Mesothelial cell of epicardium (in vitro differentiated cells): ENCODE measurements at regions not wholly inside any gene's neighbourhood (a gene's known extent, or its start where the extent isn't known, plus 50 kb on each side); places are given as distances from the start of the nearest gene placed in this dataset.

Experiments
- DNase-seq, 2 experiments: peaks; one replicate each; pipeline ENCODE4 v3.0.0; 2021; ENCODE audit warnings: low spot score in 2 of 2; ENCODE audit not compliant: unreplicated experiment in 2 of 2
- H3K27ac Mint-ChIP-seq: 2 replicates; pipeline ENCODE4 v1.8.0; 2021; ENCODE audit warnings: mixed read lengths
- H3K27me3 Mint-ChIP-seq: 2 replicates; pipeline ENCODE4 v1.8.0; 2021; ENCODE audit warnings: low read depth, mixed read lengths
- H3K36me3 Mint-ChIP-seq: 2 replicates; pipeline ENCODE4 v1.8.0; 2021; ENCODE audit warnings: mixed read lengths
- H3K4me1 Mint-ChIP-seq: 2 replicates; pipeline ENCODE4 v1.8.0; 2021; ENCODE audit warnings: mixed read lengths
- H3K4me3 Mint-ChIP-seq: 2 replicates; pipeline ENCODE4 v1.8.0; 2021; ENCODE audit warnings: mild to moderate bottlenecking, moderate library complexity, mixed read lengths
- H3K9me3 Mint-ChIP-seq: 2 replicates; pipeline ENCODE4 v1.8.0; 2021; ENCODE audit warnings: mixed read lengths
- CTCF ChIP-seq: fragments of 200-600 bp; sonication (generic); IDR thresholded peaks from one replicate; pipeline ENCODE4 v1.5.0; 2021; ENCODE audit warnings: antibody characterized with exemption; ENCODE audit not compliant: unreplicated experiment

- H3K9me3 Mint-ChIP-seq = no peaks in the 10 kb centered on the region
Measured at GRCh38 chr2:207320381-207321159, 154.8 kb upstream of the KLF7 start.

GRCh38 chr2:207321514-207321913 lies 155.8 kb upstream of the KLF7 start:
- no peak overlapping the region for H3K27ac Mint-ChIP-seq
- no peak for DNase-seq
- H3K4me3 Mint-ChIP-seq = no peak overlapping the region
- H3K9me3 Mint-ChIP-seq = no peaks in the 10 kb centered on the region
- H3K27me3 Mint-ChIP-seq = no peaks in the 10 kb centered on the region
- H3K4me1 Mint-ChIP-seq = no peaks in the 10 kb centered on the region
- TF ChIP-seq CTCF = no peak
- no peaks in the 10 kb centered on the region for H3K36me3 Mint-ChIP-seq

More at GRCh38 chr2:207320381-207321159, 154.8 kb upstream of the KLF7 start:
- no peak overlapping the region for H3K4me3 Mint-ChIP-seq
- H3K36me3 Mint-ChIP-seq = no peaks in the 10 kb centered on the region
- H3K27ac Mint-ChIP-seq = no peak overlapping the region
- H3K27me3 Mint-ChIP-seq = no peaks in the 10 kb centered on the region
- no peak for DNase-seq
- H3K4me1 Mint-ChIP-seq = no peaks in the 10 kb centered on the region
- TF ChIP-seq CTCF = no peak

GRCh38 chr2:207324001-207324400 lies 158.3 kb upstream of the KLF7 start:
- Mint-ChIP-seq H3K36me3 (no peaks in the 10 kb centered on the region), H3K4me3 (no peak overlapping the region), H3K4me1 (no peaks in the 10 kb centered on the region), H3K9me3 (no peaks in the 10 kb centered on the region), H3K27me3 (no peaks in the 10 kb centered on the region), H3K27ac (no peak overlapping the region)
- DNase-seq = no peak
- TF ChIP-seq CTCF = no peak

GRCh38 chr2:207327513-207327912 lies 161.8 kb upstream of the KLF7 start:
- peaks cover 10% of the 10 kb centered on the region for H3K4me1 Mint-ChIP-seq
- no peak for TF ChIP-seq CTCF
- DNase-seq = no peak
- H3K9me3 Mint-ChIP-seq = no peaks in the 10 kb centered on the region
- no peak overlapping the region for H3K4me3 Mint-ChIP-seq
- no peak overlapping the region for H3K27ac Mint-ChIP-seq
- no peaks in the 10 kb centered on the region for H3K36me3 Mint-ChIP-seq
- H3K27me3 Mint-ChIP-seq = no peaks in the 10 kb centered on the region

GRCh38 chr2:207328944-207329386 lies 163.2 kb upstream of the KLF7 start:
- no peaks in the 10 kb centered on the region for H3K27me3 Mint-ChIP-seq
- DNase-seq = no peak
- H3K9me3 Mint-ChIP-seq = no peaks in the 10 kb centered on the region
- TF ChIP-seq CTCF = no peak
- no peak overlapping the region for H3K4me3 Mint-ChIP-seq
- peaks cover 10% of the 10 kb centered on the region for H3K4me1 Mint-ChIP-seq
- no peak overlapping the region for H3K27ac Mint-ChIP-seq
- no peaks in the 10 kb centered on the region for H3K36me3 Mint-ChIP-seq
